Amniotic epithelial cell (primary cell): ENCODE measurements at regions not wholly inside any gene's neighbourhood (a gene's known extent, or its start where the extent isn't known, plus 50 kb on each side); places are given as distances from the start of the nearest gene placed in this dataset.

Source experiments
- DNase-seq: peaks from one replicate; pipeline ENCODE4 v3.0.0-alpha.2; 2010; ENCODE audit warnings: low read depth

DNA sequence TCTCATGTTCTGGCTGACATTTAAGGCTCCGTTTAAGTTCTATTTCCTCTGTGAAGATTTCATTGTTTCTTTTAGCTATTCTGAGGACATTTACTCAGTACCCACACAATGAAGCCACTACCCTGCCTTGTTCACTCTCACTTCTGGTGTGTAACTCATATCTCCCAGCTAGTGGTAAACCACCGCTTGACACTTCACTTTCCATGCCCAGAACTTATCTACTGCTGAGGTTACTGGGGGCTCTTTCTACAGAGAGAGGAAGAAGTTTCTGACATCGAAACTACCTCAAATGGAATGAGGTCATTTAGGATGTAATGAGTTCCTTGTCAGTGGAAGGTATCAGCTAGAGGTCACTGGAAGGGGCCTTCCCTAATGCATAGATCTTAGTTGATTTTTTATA is 501.5 kb downstream of the DMAC1 start:
- DNase-seq: no peak

DNA sequence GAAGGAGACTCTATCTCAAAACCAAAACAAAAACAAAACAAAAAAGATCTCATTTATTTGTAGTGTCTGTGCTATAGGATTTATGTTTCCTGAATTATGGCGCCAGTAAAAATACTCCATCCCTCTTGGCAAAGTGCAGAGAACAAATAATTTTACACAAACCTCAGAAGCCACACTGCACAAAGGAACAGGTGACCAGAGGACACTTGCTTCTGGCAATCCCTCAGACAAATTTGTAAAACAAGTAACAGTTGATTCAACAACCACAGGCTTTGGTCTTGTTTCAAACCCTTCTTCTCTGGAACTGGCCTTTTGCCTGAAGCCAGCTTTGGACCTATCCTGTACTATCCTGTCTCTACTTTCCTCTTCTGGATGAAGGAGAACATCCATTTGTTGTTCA is 502.1 kb downstream of the DMAC1 start:
- DNase-seq: no peak

DNA sequence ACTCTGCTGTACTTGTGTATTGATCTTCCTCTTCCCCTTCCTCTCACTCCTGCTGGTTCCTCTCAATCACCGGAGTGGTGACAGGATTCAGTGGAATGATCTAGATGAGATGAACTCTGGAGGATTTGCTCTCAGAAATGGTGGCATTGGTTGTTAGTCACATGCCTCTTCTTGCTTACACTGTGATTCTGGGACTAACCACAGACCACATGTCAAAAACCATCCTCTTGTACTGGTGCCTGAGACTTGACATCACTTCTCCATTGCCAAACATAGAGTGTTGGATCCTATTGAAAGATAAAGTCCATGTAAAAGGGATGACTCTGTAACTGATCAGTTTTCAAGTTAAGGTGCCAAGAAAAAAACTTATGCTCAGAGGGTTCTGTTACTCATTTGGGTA is 506.5 kb downstream of the DMAC1 start:
- no peak for DNase-seq

- DNase-seq: no peak
These were observed 509.8 kb downstream of the DMAC1 start for GRCh38 chr9:7289773-7290172.

DNA sequence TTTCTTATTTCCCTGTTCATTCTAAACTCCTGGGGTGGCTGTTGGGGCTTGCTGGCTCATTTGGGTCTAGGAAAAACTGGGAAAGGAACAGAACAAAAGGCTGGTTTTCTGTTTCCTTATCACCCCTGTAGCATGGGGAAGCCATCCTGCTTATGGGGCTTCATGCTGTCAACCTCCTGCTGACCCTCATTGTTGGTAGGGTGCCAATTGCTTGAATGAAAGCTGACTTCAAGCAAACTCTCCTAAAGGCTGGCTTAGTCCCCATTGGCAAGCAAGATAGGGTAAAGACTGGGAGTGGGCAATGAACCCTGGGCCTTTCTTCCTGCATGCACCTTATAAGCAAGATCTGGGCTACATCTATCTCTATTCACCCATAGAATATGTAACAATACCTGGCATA is 511.6 kb downstream of the DMAC1 start:
- no peak for DNase-seq

GRCh38 chr9:7287065-7287464 is 512.5 kb downstream of the DMAC1 start:
- DNase-seq: no peak

DNA sequence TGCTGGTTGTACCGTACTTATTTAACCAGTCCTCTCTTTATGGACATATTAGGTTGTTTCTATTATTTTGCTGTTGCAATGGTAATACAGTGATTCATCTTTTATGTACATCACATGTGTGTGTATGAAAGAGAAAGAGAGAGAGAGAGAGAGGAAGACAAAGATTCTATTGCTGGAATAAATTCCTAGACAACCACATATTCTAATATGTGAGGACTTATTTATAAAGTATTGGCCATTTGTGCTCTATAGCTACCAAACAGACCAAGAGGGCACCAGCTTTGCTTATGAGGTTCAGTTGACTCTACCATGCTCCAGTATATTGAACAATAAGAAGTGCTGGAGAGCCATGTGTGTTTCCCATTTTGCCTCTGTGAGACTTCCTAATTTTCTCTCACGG is 513.5 kb downstream of the DMAC1 start:
- no peak for DNase-seq

DNA sequence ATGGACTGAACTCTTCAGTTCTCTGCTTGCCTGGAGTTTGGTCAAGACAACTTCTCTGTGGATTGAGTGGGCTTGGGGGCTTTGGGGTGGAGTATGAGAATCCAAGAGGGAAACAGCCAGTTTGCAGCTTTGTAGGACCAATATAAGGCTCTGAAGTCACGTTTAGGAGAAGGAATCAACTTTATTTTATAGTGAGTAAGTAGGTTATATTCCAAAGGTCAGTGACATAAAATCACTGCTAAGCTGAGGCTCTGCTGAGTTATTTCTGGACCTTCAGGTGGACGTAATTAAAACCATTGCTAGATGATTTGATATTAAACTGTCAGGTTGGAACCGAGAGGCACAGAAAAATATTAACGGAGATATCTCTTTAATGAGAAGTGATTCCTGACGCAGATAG is 514.4 kb downstream of the DMAC1 start:
- DNase-seq: no peak

DNA sequence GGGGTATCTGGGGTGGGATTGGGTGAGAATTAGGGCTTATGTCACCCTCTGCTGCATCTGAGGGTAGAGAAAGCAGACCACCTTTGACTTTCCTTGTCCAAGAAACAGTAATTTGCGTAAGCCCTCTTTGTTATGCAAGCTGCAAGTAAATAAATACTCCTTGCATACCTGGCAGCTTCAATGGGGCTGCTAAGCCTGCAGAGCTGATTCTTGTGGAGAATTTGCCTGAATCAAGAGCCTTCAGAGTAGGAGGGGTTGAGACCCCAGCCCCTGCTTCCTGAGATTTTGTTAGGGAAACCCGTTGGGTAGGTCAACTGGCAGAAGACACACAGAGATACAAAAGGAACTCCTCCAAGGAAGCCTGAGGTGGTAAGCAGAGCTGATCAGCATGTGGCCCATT is 515.1 kb downstream of the DMAC1 start:
- no peak for DNase-seq

DNA sequence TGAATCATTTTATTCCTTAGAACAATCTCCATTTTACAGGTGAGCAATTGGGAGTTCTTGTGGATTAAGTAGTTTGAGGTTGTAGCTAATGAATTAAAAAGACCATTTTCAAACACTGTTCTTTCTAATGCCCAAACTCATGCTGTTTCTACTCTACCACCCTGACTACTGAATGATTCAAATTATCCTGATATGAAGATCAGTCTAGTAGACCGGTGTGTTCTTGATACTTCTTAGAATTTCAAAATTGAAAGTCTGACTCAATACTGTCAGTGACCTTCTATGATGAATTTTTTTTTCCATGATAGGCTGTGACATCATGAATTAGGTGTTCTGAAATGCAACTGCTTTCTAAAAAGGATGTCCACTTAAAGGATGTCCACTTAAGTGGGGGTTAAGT is 515.5 kb downstream of the DMAC1 start:
- no peak for DNase-seq

DNA sequence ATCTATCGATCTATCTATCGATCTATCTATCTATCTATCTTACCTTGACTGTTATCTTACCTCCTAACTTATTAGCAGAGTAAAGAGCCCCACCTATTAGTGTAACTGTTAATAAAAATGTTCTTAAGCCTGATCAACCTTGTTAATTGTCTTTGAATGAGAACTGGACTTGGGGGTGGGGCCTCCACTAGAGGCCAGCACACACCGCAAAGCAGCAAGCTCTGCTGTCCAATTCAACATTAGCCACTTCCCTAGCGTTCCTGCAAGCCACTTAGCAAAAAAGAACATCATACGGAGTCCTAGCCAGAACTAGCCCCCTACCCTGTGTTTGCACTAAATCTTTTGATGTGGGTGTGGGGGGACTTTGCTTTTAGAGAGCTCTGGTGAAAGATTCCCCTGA is 515.8 kb downstream of the KDM4C start:
- DNase-seq: peak; percentile 60

- DNase-seq: no peak
These were observed 509.3 kb downstream of the KDM4C start for GRCh38 chr9:7266911-7267595.

- no peak for DNase-seq
These were observed 507.4 kb downstream of the KDM4C start for GRCh38 chr9:7265181-7265580.

DNA sequence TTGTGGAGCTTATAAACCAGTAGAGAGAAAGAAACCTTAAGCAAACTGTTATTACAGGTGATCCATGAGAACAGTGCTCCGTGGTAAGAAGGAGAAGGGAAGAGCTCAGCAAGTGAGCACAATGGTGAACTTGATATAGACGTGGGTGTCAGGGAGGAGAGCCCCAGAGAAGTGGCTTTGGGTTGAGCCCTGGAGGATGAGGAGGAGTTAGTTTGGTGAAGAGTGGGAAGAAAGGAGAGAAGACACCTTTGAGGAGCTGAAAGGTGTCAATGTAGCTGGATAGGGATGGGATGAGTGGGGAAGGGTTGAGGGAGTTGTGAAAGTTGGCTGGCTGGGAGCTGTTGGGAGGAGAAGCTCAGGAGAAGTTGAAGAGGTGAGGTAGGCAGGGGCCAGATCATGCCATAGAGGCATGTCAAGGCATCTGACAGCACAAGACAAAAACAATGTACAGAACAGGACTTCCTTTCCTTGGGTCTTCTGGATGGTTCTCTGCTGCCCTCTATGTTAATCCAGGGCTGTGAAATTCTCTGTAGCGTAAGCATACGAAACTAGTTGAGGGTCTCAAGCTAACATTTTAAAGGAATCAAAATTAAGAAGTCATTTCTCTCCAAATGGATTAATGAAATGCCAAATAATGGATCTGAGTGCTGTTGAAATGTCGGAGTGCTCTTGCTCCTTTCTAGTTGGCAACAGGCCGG is 501.9 kb downstream of the KDM4C start:
- DNase-seq: no peak

DNA sequence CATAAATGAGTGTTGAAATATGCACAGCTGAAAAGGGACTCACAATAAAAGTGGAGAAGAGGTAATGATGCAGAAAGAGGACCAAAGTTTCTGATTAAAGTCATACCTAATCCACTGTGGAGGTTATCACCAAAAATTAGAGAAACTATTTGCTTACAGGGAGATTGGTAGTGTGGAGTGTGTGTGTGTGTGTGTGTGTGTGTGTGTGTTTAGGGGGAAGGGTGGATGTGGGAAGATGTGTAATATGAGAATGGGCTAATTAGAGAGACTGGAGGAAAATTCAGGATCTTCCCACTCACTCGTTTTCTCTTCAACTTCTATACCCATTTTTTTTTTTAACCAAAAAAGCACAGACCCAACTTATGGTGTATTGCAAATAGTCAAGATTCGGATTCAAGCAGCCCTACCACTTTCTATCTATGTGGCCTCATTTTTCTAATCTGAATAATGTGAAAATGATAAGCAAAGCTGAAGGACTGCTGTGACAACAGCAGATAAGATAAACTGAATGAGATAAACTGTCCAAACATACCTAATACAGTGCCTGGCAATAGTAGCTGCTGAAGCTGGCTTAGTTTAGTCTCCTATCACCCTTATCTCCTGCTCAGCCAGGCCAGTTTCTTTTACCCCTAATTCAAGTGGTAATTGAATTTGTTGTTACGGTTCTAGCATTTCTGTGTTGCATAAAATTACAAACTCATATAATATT is 501.1 kb downstream of the KDM4C start:
- DNase-seq: no peak

DNA sequence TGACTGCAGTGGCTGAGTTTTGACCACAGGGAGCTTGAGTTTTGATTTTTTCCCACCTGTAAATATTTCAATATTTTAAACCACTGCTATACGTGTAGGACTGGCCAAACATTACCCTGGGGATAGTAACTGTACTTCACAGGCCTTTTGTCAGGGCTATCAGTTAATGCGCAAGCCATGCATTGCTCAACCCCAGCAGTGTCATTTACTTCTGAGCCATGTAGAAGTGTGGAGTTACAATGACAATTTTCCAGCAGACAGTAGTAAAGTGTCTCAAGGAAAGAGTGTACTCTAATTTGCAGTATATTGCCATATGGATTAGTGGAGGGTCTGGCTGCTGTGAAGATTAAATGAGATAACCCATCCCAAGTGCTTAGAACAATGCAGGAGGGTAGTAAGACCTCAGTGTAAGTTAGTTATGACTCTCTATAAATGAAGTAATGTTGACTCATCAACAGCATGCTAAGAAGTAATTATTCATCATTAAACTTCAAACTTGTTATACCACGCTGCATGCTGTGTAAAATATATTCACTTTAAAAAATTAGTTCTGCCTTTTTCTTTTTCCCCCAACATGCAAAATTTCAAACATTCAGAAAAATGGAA is 489.2 kb downstream of the KDM4C start:
- DNase-seq: no peak

DNA sequence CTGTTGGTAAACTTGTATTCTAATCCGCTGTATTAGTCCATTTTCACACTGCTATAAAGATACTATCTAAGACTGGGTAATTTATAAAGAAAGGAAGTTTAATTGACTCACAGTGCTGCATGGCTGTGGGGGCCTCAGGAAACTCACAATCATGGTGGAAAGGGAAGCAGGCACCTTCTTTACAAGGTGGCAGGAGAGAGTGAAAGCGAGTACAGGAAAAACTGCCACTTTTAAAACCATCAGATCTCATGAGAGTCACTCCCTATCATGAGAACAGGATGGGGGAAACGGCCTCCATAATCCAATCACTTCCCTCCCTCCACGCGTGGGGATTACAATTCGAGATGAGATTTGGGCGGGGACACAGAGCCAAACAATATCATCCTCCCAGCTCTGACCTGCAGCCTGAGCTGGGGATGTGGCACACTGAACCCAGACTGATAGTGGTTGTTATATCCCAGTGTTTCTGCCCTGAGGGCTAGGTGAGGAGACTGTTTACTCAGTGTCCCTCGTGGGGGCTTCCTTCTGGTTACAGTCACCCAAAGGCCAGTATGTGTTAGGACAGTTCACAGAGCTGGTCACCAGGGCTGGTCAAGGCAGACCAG is 488.3 kb downstream of the KDM4C start:
- DNase-seq: no peak

- DNase-seq: no peak
These were observed 486.1 kb downstream of the KDM4C start for GRCh38 chr9:7243838-7244237.

DNA sequence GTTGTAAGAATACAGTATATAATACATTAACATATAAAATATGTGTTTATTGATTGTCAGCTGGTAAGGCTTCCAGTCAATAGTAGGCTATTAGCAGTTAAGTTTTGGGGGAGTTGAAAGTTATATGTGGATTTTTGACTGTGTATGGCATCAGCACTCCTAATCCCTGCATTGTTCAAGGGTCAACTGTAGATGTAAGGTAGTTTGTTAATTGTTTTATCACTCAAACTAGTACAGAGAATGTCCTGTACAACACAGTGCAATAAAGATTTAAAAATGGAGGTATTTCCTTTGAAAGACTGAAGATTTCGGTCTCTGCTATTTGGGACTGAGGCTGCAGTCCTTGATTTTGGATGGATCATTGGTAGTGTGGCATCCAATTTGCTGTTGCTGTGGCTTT is 484.4 kb downstream of the KDM4C start:
- DNase-seq: no peak

DNA sequence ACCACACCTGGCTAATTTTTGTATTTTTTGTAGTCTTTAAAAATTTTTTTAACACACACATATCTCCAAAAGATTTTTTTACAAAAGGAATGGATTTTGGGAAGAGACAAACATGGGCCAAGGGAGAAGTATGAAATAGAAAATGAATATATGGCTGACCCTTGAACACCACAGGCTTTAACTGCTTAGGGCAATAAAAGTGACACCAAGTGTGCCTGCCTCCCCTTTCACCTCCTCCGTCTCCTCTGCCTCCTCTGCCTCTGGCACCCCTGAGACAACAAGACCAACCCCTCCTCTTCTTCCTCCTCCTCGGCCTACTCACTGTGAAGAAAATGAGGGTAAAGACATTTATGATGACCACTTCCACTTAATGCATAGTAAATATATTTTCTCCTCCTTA is 483.9 kb downstream of the KDM4C start:
- no peak for DNase-seq

DNA sequence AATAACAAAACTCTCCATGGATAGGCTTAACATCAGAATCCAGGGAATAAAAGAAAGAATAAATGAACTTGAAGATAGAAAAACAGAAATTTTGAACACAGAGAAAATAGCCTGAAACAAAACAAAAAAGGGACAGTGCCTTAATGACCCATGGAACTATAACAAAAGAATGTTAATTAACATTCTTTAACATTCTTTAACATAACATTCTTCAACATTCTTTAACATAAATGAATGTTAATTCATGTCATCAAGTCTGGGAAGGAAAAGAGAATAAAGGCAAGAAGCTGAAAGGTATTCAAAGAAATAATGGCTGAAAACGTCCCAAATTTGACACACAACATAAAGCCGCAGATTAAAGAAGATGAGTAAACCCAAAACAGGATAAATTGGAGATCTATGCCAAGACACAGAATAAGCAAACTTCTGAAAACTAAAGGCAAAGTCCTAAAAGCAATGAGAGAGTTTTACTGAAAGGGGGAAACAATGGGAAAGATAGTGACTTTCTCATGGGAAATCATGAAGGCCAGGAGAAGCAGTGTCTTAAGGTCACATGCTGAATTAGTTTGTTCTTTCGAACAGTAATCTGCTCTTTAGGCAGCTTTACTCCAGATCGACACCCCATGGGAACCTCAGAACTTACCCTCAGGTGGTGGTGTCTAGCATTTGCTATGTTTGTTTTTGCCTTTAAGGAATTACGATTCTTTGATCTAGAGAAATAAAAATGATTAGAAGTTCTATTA is 483.0 kb downstream of the KDM4C start:
- DNase-seq: no peak

DNA sequence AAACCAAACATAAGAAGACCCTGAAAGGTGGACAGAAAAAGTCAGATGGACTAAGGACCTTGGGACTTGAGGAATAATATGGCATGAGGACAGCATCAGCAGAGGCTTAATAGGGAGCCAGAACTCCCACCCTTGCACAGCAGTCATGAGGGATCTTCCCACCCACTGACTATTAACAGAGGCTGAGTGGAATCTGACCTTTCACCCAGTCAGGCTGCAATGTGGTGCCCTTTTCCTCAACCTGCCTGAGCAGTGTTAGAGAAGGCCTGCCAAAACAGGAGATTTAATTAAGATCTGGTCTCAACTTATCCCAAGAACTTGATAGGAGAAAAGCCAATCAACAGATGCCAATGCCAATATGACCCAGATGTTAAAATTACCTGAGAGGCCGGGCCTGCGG is 481.9 kb downstream of the KDM4C start:
- no peak for DNase-seq
